ENCODE measurements at regions not wholly inside any gene's neighbourhood (a gene's known extent, or its start where the extent isn't known, plus 50 kb on each side); places are given as distances from the start of the nearest gene placed in this dataset.

- DNase-seq (ENCODE audit: low spot score): no peak
These were observed 917.5 kb downstream of the SQOR start for GRCh38 chr15:46552316-46552715.

- DNase-seq (ENCODE audit: low spot score): no peak
These were observed 920.7 kb downstream of the SQOR start for GRCh38 chr15:46555547-46555946.

GRCh38 chr15:46556010-46556409 is 921.2 kb downstream of the SQOR start:
- DNase-seq (ENCODE audit: low spot score): no peak

GRCh38 chr15:46556559-46557379 is 921.9 kb downstream of the SQOR start:
- no peak for DNase-seq (ENCODE audit: low spot score)

GRCh38 chr15:46567968-46568367 is 933.1 kb downstream of the SQOR start:
- no peak for DNase-seq (ENCODE audit: low spot score)

- no peak for DNase-seq (ENCODE audit: low spot score)
These were observed 935.0 kb downstream of the SQOR start for GRCh38 chr15:46569781-46570180.

- DNase-seq (ENCODE audit: low spot score): no peak
These were observed 942.0 kb downstream of the SQOR start for GRCh38 chr15:46576646-46577395.

- DNase-seq (ENCODE audit: low spot score): no peak
These were observed 942.9 kb downstream of the SQOR start for GRCh38 chr15:46577767-46578166.

- no peak for DNase-seq (ENCODE audit: low spot score)
These were observed 945.7 kb downstream of the SQOR start for GRCh38 chr15:46580487-46580886.

- no peak for DNase-seq (ENCODE audit: low spot score)
These were observed 946.1 kb downstream of the SQOR start for GRCh38 chr15:46580924-46581323.

GRCh38 chr15:46589088-46589487 is 954.3 kb downstream of the SQOR start:
- DNase-seq (ENCODE audit: low spot score): no peak

- DNase-seq (ENCODE audit: low spot score): no peak
These were observed 956.6 kb downstream of the SQOR start for GRCh38 chr15:46591462-46591861.

GRCh38 chr15:46595016-46595415 is 960.2 kb downstream of the SQOR start:
- no peak for DNase-seq (ENCODE audit: low spot score)

- no peak for DNase-seq (ENCODE audit: low spot score)
These were observed 972.2 kb downstream of the SQOR start for GRCh38 chr15:46607077-46607476.

GRCh38 chr15:46616033-46616432 is 981.2 kb downstream of the SQOR start:
- DNase-seq (ENCODE audit: low spot score): no peak

- DNase-seq (ENCODE audit: low spot score): no peak
These were observed 982.7 kb downstream of the SQOR start for GRCh38 chr15:46617507-46617906.

GRCh38 chr15:46618984-46619383 is 984.2 kb downstream of the SQOR start:
- no peak for DNase-seq (ENCODE audit: low spot score)

GRCh38 chr15:46620392-46621013 is 985.7 kb downstream of the SQOR start:
- no peak for DNase-seq (ENCODE audit: low spot score)

- DNase-seq (ENCODE audit: low spot score): no peak
These were observed 988.0 kb downstream of the SQOR start for GRCh38 chr15:46622851-46623250.

GRCh38 chr15:46636206-46636605 is 1001.4 kb downstream of the SQOR start:
- no peak for DNase-seq (ENCODE audit: low spot score)

GRCh38 chr15:46644501-46645481 is 1010.0 kb downstream of the SQOR start:
- DNase-seq (ENCODE audit: low spot score): no peak

GRCh38 chr15:46646490-46646889 is 1011.7 kb downstream of the SQOR start:
- no peak for DNase-seq (ENCODE audit: low spot score)
